Hepatocyte (in vitro differentiated cells): ENCODE measurements at regions not wholly inside any gene's neighbourhood (a gene's known extent, or its start where the extent isn't known, plus 50 kb on each side); places are given as distances from the start of the nearest gene placed in this dataset.

Experiments
- DNase-seq: peaks from one replicate; pipeline ENCODE4 v3.0.0-alpha.2; 2016; ENCODE audit warnings: low spot score
- H2AFZ ChIP-seq: fragments of 200-600 bp; sonication (generic); 2 replicates; pipeline ENCODE4 v1.6.0; 2016; ENCODE audit warnings: antibody characterized with exemption, mild to moderate bottlenecking
- H3K27ac ChIP-seq: fragments of 200-600 bp; sonication (generic); 2 replicates; pipeline ENCODE4 v1.5.1; 2016; ENCODE audit warnings: mild to moderate bottlenecking
- H3K27me3 ChIP-seq: fragments of 200-600 bp; sonication (generic); 2 replicates; pipeline ENCODE4 v1.6.1; 2016
- H3K36me3 ChIP-seq: fragments of 200-600 bp; sonication (generic); replicated peaks from 2 replicates; pipeline ENCODE4 v1.5.1; 2016; ENCODE audit warnings: low read depth; ENCODE audit not compliant: insufficient read depth
- H3K4me1 ChIP-seq: fragments of 200-600 bp; sonication (generic); 2 replicates; pipeline ENCODE4 v1.5.1; 2016; ENCODE audit warnings: mild to moderate bottlenecking, moderate library complexity; ENCODE audit not compliant: insufficient read depth
- H3K4me2 ChIP-seq: fragments of 200-600 bp; sonication (generic); 2 replicates; pipeline ENCODE4 v1.6.0; 2016
- H3K4me3 ChIP-seq: fragments of 200-600 bp; sonication (generic); 2 replicates; pipeline ENCODE4 v1.5.1; 2016; ENCODE audit warnings: mild to moderate bottlenecking
- H3K79me2 ChIP-seq: fragments of 200-600 bp; sonication (generic); 2 replicates; pipeline ENCODE4 v1.6.0; 2017; ENCODE audit warnings: mild to moderate bottlenecking
- H3K9me2 ChIP-seq: fragments of 200-600 bp; sonication (generic); replicated peaks from 2 replicates; pipeline ENCODE4 v1.6.0; 2017; ENCODE audit warnings: mild to moderate bottlenecking; ENCODE audit not compliant: insufficient read depth
- H3K9me3 ChIP-seq: fragments of 200-600 bp; sonication (generic); 2 replicates; pipeline ENCODE4 v1.5.1; 2016; ENCODE audit warnings: low read depth, mild to moderate bottlenecking
- H4K20me1 ChIP-seq: fragments of 200-600 bp; sonication (generic); 2 replicates; pipeline ENCODE4 v1.6.0; 2016; ENCODE audit warnings: mild to moderate bottlenecking; ENCODE audit not compliant: insufficient read depth, poor library complexity, severe bottlenecking
- EZH2 ChIP-seq: fragments of 200-600 bp; sonication (generic); IDR thresholded peaks from 2 replicates; pipeline ENCODE4 v1.6.1; 2016; ENCODE audit warnings: antibody characterized with exemption, mild to moderate bottlenecking, borderline replicate concordance
- EZH2phosphoT487 ChIP-seq: fragments of 200-600 bp; sonication (generic); IDR thresholded peaks from one replicate; pipeline ENCODE4 v1.6.1; 2018; ENCODE audit warnings: antibody characterized with exemption, mild to moderate bottlenecking, low read depth, moderate library complexity; ENCODE audit not compliant: unreplicated experiment, severe bottlenecking
- WGBS: methylation state at CpG from one replicate; pipeline ENCODE4 v1.1.6; 2016; ENCODE audit warnings: low lambda C conversion rate; ENCODE audit errors: missing lambda C conversion rate; 5-methylcytosine and 5-hydroxymethylcytosine counted together
- TF ChIP-seq, protein P1 (sequence below): fragments of 200-600 bp; sonication (generic); IDR thresholded peaks from 2 replicates; pipeline ENCODE4 v1.5.1; 2016; ENCODE audit warnings: antibody characterized with exemption, mild to moderate bottlenecking; ENCODE audit not compliant: poor library complexity

DNA sequence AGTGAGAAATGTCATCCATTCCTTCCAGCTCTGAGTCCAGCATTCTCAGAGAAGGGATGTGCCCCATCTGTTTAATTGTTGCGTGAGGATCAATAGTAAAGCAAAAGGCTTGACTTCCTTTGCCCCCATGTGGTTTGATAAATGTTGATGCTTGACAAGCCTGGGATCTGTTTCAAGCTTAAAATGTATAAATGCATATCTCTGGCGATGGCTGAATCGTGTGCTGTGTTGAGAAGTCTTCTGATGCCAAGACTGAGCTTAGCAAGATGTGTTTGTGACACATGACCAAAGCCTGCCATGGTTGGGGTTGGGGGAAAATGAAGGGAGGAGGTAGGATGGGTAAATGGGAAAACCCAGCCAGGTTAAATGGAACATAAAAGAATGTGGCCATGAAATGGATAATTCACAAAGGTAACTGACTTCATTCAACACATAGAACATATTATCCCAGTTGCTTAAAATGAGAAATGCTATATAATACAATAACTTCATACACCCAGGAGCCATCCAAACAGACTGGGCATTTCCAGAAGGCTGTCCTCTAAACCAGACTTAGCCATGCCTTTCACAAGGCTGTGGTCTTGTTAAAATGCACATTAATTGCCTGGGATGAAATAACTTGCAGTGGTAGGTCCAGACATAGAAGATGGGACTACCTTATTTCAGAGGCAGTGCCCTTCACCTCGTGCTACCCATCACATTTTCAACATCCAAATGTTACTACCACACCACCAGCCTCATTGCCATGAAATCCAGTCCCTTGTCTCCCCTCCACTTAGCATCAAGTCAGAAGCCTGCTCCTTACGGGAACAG, 147.3 kb upstream of the PDE1C start:
- WGBS, result 73% methylated on average over 5 of the region's 5 CpGs
- no peaks in the 10 kb centered on the region for H3K27me3 ChIP-seq
- H3K4me3 ChIP-seq, result no peak overlapping the region
- H3K4me2 ChIP-seq, result no peak overlapping the region
- DNase-seq, result no peak
- no peak overlapping the region for H3K27ac ChIP-seq
- H3K9me2 ChIP-seq, result no peaks in the 10 kb centered on the region
- H3K4me1 ChIP-seq, result no peaks in the 10 kb centered on the region
- H3K9me3 ChIP-seq, result no peaks in the 10 kb centered on the region
- H2AFZ ChIP-seq, result no peak overlapping the region
- TF ChIP-seq EZH2phosphoT487 (no peak), EZH2 (no peak)
- TF ChIP-seq, protein P1, sequence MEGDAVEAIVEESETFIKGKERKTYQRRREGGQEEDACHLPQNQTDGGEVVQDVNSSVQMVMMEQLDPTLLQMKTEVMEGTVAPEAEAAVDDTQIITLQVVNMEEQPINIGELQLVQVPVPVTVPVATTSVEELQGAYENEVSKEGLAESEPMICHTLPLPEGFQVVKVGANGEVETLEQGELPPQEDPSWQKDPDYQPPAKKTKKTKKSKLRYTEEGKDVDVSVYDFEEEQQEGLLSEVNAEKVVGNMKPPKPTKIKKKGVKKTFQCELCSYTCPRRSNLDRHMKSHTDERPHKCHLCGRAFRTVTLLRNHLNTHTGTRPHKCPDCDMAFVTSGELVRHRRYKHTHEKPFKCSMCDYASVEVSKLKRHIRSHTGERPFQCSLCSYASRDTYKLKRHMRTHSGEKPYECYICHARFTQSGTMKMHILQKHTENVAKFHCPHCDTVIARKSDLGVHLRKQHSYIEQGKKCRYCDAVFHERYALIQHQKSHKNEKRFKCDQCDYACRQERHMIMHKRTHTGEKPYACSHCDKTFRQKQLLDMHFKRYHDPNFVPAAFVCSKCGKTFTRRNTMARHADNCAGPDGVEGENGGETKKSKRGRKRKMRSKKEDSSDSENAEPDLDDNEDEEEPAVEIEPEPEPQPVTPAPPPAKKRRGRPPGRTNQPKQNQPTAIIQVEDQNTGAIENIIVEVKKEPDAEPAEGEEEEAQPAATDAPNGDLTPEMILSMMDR, result no peak
- no peaks in the 10 kb centered on the region for H4K20me1 ChIP-seq
- H3K79me2 ChIP-seq, result no peaks in the 10 kb centered on the region
- H3K36me3 ChIP-seq, result no peaks in the 10 kb centered on the region

DNA sequence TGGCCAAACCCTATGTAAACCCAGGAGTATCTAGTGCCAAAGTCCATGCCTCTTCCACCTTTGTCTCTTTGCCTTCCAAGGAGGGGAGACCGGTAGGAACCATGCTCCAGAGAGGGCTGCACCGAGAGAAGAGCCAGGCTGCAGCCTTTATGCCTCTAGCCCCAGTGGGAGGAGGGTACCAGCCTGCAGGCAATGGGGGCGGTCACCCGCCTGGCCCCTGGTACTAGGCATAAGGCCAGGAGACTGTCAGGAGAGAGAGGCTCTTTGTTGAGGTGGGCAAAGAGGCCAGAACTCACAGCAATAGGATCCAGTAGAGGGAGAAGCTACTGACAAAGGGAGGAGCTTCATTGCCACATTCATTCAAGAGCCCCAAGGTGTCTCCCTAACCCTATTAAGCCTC, 146.6 kb upstream of the PDE1C start:
- Histone ChIP-seq H3K4me2 (no peak overlapping the region), H3K4me1 (no peaks in the 10 kb centered on the region), H3K9me3 (no peaks in the 10 kb centered on the region), H3K9me2 (no peaks in the 10 kb centered on the region), H3K4me3 (no peak overlapping the region), H3K79me2 (no peaks in the 10 kb centered on the region), H2AFZ (no peak overlapping the region), H4K20me1 (no peaks in the 10 kb centered on the region), H3K27ac (no peak overlapping the region), H3K36me3 (no peaks in the 10 kb centered on the region), H3K27me3 (no peaks in the 10 kb centered on the region)
- no peak for DNase-seq
- WGBS, result 87% methylated on average over 4 of the region's 4 CpGs
- TF ChIP-seq EZH2 (no peak), EZH2phosphoT487 (no peak)
- TF ChIP-seq, protein P1, result no peak

DNA sequence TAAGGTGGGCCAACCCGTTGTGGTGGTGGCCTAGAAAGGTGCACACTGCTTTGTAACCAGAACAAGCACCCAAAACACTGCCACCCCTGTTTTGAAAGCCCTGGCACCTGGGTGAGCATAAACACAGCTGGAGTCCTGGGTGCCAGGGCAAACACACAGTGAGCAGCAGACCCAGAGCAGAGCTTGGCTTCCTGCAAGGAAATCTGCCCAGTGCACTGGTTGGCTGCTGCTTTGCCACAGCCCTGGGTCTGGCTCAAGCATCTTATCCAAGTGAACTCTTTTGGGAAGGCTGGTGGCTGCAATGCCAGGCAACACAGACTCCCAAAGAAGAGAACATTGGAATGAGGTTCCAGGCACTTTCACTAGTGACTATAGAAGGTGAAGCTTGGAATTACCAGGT, 145.5 kb upstream of the PDE1C start:
- H3K27me3 ChIP-seq, result no peaks in the 10 kb centered on the region
- no peak for DNase-seq
- H4K20me1 ChIP-seq, result no peaks in the 10 kb centered on the region
- no peaks in the 10 kb centered on the region for H3K36me3 ChIP-seq
- TF ChIP-seq EZH2 (no peak), EZH2phosphoT487 (no peak)
- TF ChIP-seq, protein P1, result no peak
- no peak overlapping the region for H3K4me2 ChIP-seq
- no peak overlapping the region for H2AFZ ChIP-seq
- no peaks in the 10 kb centered on the region for H3K9me3 ChIP-seq
- no peak overlapping the region for H3K27ac ChIP-seq
- 63% methylated on average over 1 of the region's 1 CpG for WGBS
- no peaks in the 10 kb centered on the region for H3K9me2 ChIP-seq
- H3K4me1 ChIP-seq, result no peaks in the 10 kb centered on the region
- no peak overlapping the region for H3K4me3 ChIP-seq
- H3K79me2 ChIP-seq, result no peaks in the 10 kb centered on the region
